LNCaP clone FGC (cell line): ENCODE measurements at regions not wholly inside any gene's neighbourhood (a gene's known extent, or its start where the extent isn't known, plus 50 kb on each side); places are given as distances from the start of the nearest gene placed in this dataset.

Experiments used
- DNase-seq: peaks from one replicate; pipeline ENCODE4 v3.0.0-alpha.2; 2011; ENCODE audit warnings: low read depth
- H3K4me3 ChIP-seq: 2 replicates; pipeline ENCODE4 v1.5.1; 2011; ENCODE audit warnings: mild to moderate bottlenecking, low read depth, low read length, control low read depth
- TF ChIP-seq, protein P1 (sequence below): IDR thresholded peaks from 2 replicates; pipeline ENCODE4 v1.5.1; 2012; ENCODE audit warnings: mild to moderate bottlenecking; ENCODE audit not compliant: control insufficient read depth, insufficient read depth; ENCODE audit errors: extremely low read depth

- TF ChIP-seq, protein P1, sequence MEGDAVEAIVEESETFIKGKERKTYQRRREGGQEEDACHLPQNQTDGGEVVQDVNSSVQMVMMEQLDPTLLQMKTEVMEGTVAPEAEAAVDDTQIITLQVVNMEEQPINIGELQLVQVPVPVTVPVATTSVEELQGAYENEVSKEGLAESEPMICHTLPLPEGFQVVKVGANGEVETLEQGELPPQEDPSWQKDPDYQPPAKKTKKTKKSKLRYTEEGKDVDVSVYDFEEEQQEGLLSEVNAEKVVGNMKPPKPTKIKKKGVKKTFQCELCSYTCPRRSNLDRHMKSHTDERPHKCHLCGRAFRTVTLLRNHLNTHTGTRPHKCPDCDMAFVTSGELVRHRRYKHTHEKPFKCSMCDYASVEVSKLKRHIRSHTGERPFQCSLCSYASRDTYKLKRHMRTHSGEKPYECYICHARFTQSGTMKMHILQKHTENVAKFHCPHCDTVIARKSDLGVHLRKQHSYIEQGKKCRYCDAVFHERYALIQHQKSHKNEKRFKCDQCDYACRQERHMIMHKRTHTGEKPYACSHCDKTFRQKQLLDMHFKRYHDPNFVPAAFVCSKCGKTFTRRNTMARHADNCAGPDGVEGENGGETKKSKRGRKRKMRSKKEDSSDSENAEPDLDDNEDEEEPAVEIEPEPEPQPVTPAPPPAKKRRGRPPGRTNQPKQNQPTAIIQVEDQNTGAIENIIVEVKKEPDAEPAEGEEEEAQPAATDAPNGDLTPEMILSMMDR, result no peak
- no peak for DNase-seq
- no peak overlapping the region for H3K4me3 ChIP-seq
These were observed 384.3 kb downstream of the MCTP2 start for GRCh38 chr15:94615688-94616087.

GRCh38 chr15:94620632-94621031, 389.3 kb downstream of the MCTP2 start:
- no peak for DNase-seq
- TF ChIP-seq, protein P1, result no peak
- no peak overlapping the region for H3K4me3 ChIP-seq

DNA sequence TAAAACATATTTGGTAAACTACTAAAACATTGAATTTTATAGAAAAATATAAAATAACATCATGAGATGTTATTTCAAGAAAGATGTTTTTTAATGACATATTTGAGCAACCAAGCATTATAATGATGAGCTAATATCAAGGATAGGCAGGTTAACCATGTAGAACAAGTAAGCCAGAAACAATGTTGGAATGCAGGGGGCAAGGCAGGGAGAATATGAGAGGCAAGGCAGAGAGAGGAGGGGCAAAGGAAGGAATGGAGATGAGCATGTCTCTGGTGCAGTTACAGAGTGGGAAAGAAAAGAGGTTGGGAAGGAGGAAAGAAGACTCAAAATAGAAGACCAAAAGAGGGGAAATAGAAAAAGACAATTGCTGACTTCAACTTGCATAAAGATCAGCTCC, 390.4 kb downstream of the MCTP2 start:
- TF ChIP-seq, protein P1, result no peak
- no peak overlapping the region for H3K4me3 ChIP-seq
- no peak for DNase-seq

- TF ChIP-seq, protein P1, result no peak
- no peak for DNase-seq
- no peak overlapping the region for H3K4me3 ChIP-seq
These were observed 395.6 kb downstream of the MCTP2 start for GRCh38 chr15:94626949-94627348.

GRCh38 chr15:94631608-94632007, 400.2 kb downstream of the MCTP2 start:
- TF ChIP-seq, protein P1, result no peak
- DNase-seq, result no peak
- H3K4me3 ChIP-seq, result no peak overlapping the region

DNA sequence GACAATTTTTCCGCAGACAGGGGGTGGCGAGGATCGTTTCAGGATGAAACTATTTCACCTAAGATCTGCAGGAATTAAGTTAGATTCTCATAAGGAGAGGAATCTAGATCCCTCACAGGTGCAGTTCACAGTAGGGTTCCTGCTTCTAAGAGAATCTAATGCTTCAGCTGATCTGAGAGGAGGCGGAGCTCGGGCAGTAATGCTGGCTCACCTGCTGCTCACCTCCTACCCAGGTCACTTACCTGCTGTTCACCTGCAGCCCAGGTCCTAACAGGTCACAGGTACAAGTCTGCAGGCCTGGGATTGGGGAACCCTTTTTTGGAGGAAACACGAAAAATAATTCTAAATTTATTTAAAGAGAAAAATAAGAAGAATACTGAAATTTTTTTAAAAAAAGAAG, 406.8 kb downstream of the MCTP2 start:
- no peak overlapping the region for H3K4me3 ChIP-seq
- TF ChIP-seq, protein P1, result no peak
- no peak for DNase-seq

GRCh38 chr15:94639701-94640100, 408.3 kb downstream of the MCTP2 start:
- H3K4me3 ChIP-seq, result no peak overlapping the region
- no peak for DNase-seq
- TF ChIP-seq, protein P1, result no peak
